ENCODE measurements at regions not wholly inside any gene's neighbourhood (a gene's known extent, or its start where the extent isn't known, plus 50 kb on each side); places are given as distances from the start of the nearest gene placed in this dataset.

- no peak for TF ChIP-seq POLR2A (IDR thresholded peaks at IDR 0.05)
- TF ChIP-seq CTCF (IDR thresholded peaks at IDR 0.05), result no peak
Measured at GRCh38 chr5:3304346-3304745, 291.3 kb upstream of the IRX1 start.

Measured in body of pancreas (tissue), 4 donors.